NCI-H82 (cell line): ENCODE measurements at regions not wholly inside any gene's neighbourhood (a gene's known extent, or its start where the extent isn't known, plus 50 kb on each side); places are given as distances from the start of the nearest gene placed in this dataset.

ENCODE experiments used
- DNase-seq: peaks from one replicate; lab custom pipeline; 2025; lab: John Stamatoyannopoulos, UW

DNA sequence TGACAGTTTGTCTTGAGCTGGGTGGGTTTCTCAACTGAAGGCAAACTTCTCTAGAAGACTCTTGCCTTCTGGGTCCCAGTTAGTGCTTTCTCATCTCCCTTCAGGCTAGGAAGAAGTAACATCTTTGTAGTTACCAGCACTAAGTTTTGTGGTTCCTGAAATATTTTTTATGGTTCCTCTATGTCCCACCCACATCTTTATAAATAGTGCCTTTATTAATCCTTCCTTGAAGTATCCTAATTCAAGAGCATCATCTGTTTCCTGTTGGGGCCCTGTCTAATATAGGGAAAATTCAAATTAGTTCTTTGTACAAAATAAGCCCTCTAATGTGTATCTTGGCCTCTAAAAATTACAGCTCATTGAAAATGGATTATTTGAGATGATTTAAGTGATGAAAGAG, 147.4 kb upstream of the MAOA start:
- no peak for DNase-seq

GRCh38 chrX:43510209-43510608, 145.9 kb upstream of the MAOA start:
- no peak for DNase-seq

DNA sequence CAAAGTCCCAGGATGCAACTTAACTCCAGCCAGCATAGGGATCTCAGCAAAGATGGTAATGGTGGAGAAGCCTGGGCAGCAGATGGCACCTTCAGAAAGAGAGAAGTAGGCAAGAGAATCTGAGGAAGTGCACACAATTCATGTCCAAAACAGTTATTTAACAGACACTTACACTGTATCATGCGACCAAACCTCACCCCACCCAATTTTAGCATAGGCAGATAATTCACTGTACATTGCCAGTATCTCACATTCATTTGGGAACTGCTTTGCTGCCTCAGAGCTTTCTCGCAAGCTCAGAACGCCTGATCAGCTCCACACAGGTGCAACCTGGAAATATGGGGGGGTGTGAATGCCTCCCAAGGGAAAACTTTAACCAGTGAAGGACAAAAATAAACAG, 143.0 kb upstream of the MAOA start:
- DNase-seq: no peak

DNA sequence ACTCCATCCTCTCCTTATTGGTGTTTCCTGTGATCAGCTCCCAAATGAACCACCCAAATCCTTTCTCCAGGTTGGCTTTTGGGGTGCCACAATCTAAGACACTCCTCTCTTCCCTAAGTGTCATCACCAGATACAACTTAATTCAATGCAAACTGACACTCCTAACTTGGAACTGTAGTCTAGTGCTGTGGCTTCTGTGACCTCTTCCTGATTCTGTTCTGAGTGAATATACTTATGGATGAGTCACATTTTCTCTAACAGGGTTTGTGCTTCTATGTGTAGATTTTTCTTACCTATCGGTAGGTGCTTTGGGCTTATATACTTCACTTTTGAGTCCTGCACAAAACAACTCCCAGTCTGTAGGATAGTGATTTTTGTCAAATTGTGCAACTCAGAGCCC, 141.3 kb upstream of the MAOA start:
- no peak for DNase-seq

- DNase-seq: no peak
These were observed 133.5 kb upstream of the MAOA start for GRCh38 chrX:43522582-43522981.

DNA sequence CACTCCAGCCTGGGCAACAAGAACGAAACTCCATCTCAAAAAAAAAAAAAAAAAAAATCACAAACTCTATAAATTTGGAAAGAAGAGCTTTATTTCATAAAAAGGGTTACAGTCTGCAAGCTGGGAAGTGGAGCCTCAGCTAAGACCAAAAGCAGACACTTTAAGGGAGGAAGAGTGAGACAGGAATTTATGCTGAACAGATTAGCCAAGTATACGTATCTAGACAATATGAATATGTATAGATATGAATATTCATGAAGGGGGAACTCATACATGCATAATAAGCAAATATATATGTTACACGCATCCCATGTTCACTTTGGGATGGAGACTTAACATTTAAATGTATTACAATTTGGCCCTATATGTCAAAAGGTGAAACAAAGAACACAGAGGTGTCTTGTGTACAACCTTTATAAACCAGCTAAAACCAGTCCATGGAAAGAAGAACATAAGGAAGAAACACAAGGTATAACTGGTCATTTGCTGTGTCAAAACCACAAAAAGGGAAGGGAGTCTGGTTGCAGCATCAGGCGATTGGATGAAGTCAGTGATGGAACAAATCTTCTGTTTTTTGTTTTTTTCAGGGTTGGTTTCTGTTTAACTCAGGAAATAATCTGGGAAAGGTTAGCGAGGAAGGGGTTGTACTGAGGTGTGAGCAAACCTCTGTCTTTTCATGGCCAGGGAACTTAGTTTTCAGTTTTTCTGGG, 130.0 kb upstream of the MAOA start:
- DNase-seq: no peak

GRCh38 chrX:43526878-43527277, 129.2 kb upstream of the MAOA start:
- DNase-seq: no peak

GRCh38 chrX:43527801-43528200, 128.3 kb upstream of the MAOA start:
- no peak for DNase-seq

DNA sequence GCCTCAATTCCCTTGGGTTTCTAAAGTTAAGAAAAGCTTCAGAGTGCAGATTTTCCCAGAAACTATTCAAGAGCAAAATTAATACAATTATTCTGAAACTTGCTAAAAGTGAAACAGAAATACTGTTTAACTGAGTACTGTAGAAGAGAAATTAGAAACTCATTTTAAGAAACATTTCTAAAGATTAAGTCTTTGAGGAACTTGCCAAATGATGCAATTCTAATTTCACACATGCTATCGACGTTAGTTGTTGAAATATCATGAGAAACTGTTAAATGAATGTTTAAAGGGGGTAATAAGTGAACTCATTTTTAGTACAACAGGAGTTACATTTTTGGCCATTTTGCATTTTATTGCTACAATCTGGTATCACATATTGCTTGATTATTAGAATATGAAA, 125.3 kb upstream of the MAOA start:
- no peak for DNase-seq

- no peak for DNase-seq
These were observed 115.8 kb upstream of the MAOA start for GRCh38 chrX:43540318-43540717.

DNA sequence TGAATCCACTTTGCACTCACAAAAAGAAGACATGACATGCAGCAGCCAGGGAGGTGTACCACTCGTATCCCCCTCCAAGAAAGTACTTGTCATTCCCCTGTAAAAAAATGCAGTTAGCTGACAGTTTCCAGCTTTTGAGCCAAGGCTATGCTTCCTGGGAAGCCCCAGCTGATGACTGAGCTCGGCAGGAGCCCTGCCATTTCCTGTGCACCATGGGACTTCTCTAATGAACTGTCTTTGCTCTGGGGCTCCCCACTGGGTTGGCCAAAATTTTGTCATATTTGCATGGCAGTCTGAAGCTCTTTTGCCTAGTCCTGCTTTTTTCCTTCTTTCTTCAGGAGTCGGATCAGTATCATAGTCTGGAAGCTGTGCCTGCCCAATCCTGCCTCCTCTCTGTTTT, 104.5 kb upstream of the MAOA start:
- no peak for DNase-seq

DNA sequence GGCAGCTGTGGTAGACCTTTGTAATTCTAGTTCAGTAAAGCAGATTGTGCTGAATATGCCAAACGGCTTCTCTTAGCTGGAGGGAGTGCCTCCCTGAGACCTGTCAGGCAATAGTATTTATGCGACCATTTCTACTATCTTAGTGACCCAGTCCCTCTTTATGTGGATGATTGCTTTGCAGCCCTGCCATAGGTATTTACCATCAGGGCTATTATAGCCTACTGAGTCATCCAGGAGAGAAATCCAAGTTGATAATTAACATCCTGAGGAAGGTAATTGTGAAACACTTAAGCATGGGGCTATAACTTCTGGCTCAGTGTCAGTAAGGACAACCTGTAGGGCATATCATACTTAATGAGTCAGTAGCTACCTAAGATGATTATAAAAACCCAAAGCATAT, 103.9 kb upstream of the MAOA start:
- DNase-seq: no peak

GRCh38 chrX:43552703-43553102, 103.4 kb upstream of the MAOA start:
- DNase-seq: no peak

DNA sequence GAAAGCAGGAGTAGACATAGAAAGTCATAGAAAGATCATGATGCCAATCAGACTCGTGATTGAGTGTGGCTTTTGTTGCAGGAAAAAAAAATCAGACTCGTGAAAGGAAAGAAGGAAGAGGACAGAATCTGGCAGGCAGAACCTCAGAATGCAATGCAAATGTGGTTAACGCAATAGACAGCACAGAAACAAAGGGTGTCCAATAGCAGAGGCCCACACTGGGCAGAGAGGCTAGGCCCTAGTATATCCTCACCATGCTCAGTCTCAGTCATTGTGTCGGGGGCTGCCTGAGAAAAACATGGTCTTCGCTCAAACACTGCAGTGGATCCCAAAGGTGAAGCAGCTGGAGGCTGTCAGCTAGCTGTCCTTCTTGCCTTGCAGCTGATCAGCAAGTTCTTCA, 102.8 kb upstream of the MAOA start:
- no peak for DNase-seq

DNA sequence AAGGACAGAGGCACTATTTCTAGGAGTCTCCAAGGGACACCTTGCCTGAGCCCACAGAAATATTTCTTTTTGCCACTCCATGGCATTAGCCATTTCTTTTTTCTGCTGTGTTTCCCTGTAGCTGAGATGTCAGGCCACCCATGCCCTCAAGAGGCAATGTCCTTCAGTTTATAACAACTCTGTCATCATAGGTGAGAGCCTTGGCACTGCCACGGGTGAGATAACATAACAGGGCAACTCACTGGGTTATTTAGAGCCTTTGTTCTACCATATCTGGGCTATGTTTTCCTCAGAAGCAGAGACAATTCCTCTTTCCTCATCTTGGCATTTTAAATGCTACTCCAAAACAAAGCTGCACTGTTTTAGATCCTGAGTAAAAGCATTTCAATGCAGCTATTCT, 99.9 kb upstream of the MAOA start:
- no peak for DNase-seq

DNA sequence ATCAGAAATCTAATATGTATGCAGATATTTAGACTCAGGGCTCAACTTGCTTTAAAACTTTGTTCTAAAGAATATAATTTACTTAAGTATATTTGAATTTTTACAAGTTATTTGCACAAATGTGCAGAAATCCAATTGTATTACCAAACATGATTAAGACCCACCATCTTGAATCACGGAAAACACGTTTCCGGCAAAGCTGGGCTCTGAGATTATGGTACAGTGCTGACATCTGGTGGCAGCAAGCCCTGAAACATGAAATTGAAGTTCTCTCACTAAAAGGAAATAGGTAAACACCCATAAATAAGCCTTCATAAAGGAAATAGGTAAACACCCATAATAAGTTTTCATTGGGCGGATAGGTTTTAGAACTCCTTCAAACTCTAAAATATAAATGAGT, 98.3 kb upstream of the MAOA start:
- DNase-seq: peak; percentile 84

GRCh38 chrX:43559644-43560043, 96.5 kb upstream of the MAOA start:
- peak; percentile 87 for DNase-seq

GRCh38 chrX:43560247-43560946, 95.7 kb upstream of the MAOA start:
- peak; percentile 78 for DNase-seq

DNA sequence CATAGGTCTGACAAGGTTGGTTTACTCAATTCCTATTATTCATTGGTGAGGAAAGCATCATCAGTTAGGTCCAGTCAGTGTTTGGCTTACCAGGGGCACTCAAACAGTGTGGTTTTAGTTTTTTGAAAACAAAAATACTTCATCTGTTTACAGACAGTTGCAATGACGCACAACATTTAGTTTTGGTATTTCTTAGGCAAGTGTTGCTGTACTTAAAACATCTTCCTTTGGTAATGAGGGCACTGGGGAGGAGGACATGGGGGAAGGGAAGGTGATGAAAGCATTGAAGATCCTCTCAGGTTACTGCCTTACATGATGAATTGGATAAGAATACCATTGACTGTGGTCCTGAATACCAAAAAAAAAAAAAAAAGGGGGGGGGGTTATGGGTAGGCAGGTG, 93.7 kb upstream of the MAOA start:
- DNase-seq: no peak

- DNase-seq: no peak
These were observed 91.1 kb upstream of the MAOA start for GRCh38 chrX:43564953-43565352.

GRCh38 chrX:43566170-43566569, 89.9 kb upstream of the MAOA start:
- no peak for DNase-seq

- DNase-seq: no peak
These were observed 82.6 kb upstream of the MAOA start for GRCh38 chrX:43573441-43574015.

DNA sequence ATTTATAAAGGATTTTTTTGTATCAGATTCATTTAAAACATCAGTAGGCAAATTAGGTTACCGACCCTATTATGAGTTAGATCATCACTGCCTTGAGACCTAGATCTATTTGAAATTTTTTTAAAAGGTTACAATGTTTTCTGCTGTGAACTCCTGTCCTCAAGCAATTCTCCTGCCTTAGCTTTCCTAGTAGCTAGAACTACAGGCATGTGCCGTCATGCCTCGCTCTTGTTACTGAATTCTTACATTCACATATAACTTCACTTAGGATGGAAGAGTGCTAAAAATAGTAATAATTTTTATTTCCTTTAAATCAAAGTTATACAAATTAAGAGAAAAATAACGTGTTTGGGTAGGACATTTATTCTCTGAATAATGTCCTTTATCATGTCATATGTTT, 75.5 kb upstream of the MAOA start:
- DNase-seq: no peak

GRCh38 chrX:43581167-43581566, 74.9 kb upstream of the MAOA start:
- no peak for DNase-seq
